GM23338 (cell line): ENCODE measurements at regions not wholly inside any gene's neighbourhood (a gene's known extent, or its start where the extent isn't known, plus 50 kb on each side); places are given as distances from the start of the nearest gene placed in this dataset.

Source experiments
- ATAC-seq: fragments of 200-7000 bp; cut with Tn5 transposase; 3 replicates; pipeline ENCODE4 v1.9.1; 2020
- DNase-seq: peaks from one replicate; pipeline ENCODE4 v3.0.0-alpha.2; 2015; ENCODE audit warnings: low spot score
- H2AFZ ChIP-seq: fragments of 200-600 bp; sonication (generic); 2 replicates; pipeline ENCODE4 v1.8.0; 2016; ENCODE audit warnings: antibody characterized with exemption, mild to moderate bottlenecking, moderate library complexity
- H3F3A ChIP-seq: fragments of 200-600 bp; sonication (generic); replicated peaks from 2 replicates; pipeline ENCODE4 v1.8.0; 2017; ENCODE audit warnings: antibody characterized with exemption, mixed run types, low read depth
- H3K27ac ChIP-seq: fragments of 200-600 bp; sonication (generic); 2 replicates; pipeline ENCODE4 v1.6.1; 2016; ENCODE audit warnings: low read depth
- H3K27me3 ChIP-seq: fragments of 200-600 bp; sonication (generic); 2 replicates; pipeline ENCODE4 v1.8.0; 2016; ENCODE audit warnings: mild to moderate bottlenecking, mixed run types, moderate library complexity; ENCODE audit not compliant: insufficient read depth
- H3K36me3 ChIP-seq: fragments of 200-600 bp; sonication (generic); 2 replicates; pipeline ENCODE4 v1.8.0; 2016; ENCODE audit warnings: mild to moderate bottlenecking; ENCODE audit not compliant: insufficient read depth
- H3K4me1 ChIP-seq: fragments of 200-600 bp; sonication (generic); 2 replicates; pipeline ENCODE4 v1.8.0; 2016; ENCODE audit warnings: mild to moderate bottlenecking, moderate library complexity; ENCODE audit not compliant: insufficient read depth
- H3K4me2 ChIP-seq: fragments of 200-600 bp; sonication (generic); 2 replicates; pipeline ENCODE4 v1.7.1; 2017; ENCODE audit warnings: mixed run types
- H3K4me3 ChIP-seq: fragments of 200-600 bp; sonication (generic); 2 replicates; pipeline ENCODE4 v1.6.1; 2016; ENCODE audit warnings: mixed run types
- H3K79me2 ChIP-seq: fragments of 200-600 bp; sonication (generic); replicated peaks from 2 replicates; pipeline ENCODE4 v1.8.0; 2017; ENCODE audit warnings: mild to moderate bottlenecking; ENCODE audit not compliant: insufficient read depth
- H3K9me2 ChIP-seq: fragments of 200-600 bp; sonication (generic); 2 replicates; pipeline ENCODE4 v1.8.0; 2017; ENCODE audit not compliant: insufficient read depth
- H4K20me1 ChIP-seq: fragments of 200-600 bp; sonication (generic); replicated peaks from 2 replicates; pipeline ENCODE4 v1.8.0; 2017; ENCODE audit warnings: mild to moderate bottlenecking; ENCODE audit not compliant: insufficient read depth
- H3K27ac Mint-ChIP-seq: 2 replicates; pipeline ENCODE4 v1.8.0; 2020; ENCODE audit warnings: inconsistent platforms, mild to moderate bottlenecking, moderate library complexity, mixed read lengths
- H3K27me3 Mint-ChIP-seq: 3 replicates; pipeline ENCODE4 v1.8.0; 2022; ENCODE audit warnings: low read depth, mild to moderate bottlenecking, moderate library complexity, mixed read lengths, inconsistent platforms; ENCODE audit not compliant: insufficient read depth, poor library complexity
- H3K36me3 Mint-ChIP-seq: 3 replicates; pipeline ENCODE4 v1.8.0; 2021; ENCODE audit warnings: low read depth, mild to moderate bottlenecking, inconsistent platforms, moderate library complexity, mixed read lengths
- H3K4me1 Mint-ChIP-seq: 3 replicates; pipeline ENCODE4 v1.8.0; 2020; ENCODE audit warnings: mild to moderate bottlenecking, inconsistent platforms, mixed read lengths
- H3K4me3 Mint-ChIP-seq: 3 replicates; pipeline ENCODE4 v1.8.0; 2021; ENCODE audit warnings: moderate library complexity, mild to moderate bottlenecking, inconsistent platforms, mixed read lengths
- H3K9me3 Mint-ChIP-seq: 3 replicates; pipeline ENCODE4 v1.8.0; 2020; ENCODE audit warnings: moderate library complexity, mild to moderate bottlenecking, inconsistent platforms, mixed read lengths
- CTCF ChIP-seq, 2 experiments: fragments of 200-600 bp in 1 of 2; sonication (generic) in 1 of 2; conservative IDR thresholded peaks; 2 replicates each; pipeline versions ENCODE4 v1.5.1 to v1.6.1; 2016 to 2017; ENCODE audit warnings: antibody characterized with exemption in 2 of 2, low read depth in 2 of 2, mild to moderate bottlenecking in 2 of 2, moderate library complexity in 1 of 2
- EZH2 ChIP-seq: fragments of 200-600 bp; sonication (generic); IDR thresholded peaks from one replicate; pipeline ENCODE4 v1.8.0; 2017; ENCODE audit warnings: antibody characterized with exemption, mild to moderate bottlenecking, low read depth; ENCODE audit not compliant: unreplicated experiment
- EZH2phosphoT487 ChIP-seq: fragments of 200-600 bp; sonication (generic); IDR thresholded peaks from one replicate; pipeline ENCODE4 v1.8.1; 2018; ENCODE audit warnings: antibody characterized with exemption; ENCODE audit not compliant: unreplicated experiment
- JUNB ChIP-seq: IDR thresholded peaks from one replicate; pipeline ENCODE4 v1.6.1; 2016; ENCODE audit warnings: antibody characterized with exemption; ENCODE audit not compliant: unreplicated experiment
- STAT1 ChIP-seq: IDR thresholded peaks from one replicate; pipeline ENCODE4 v1.6.1; 2016; ENCODE audit warnings: antibody characterized with exemption; ENCODE audit not compliant: unreplicated experiment
- ZNF331 ChIP-seq: fragments of 250-450 bp; sonication (Bioruptor Pico); IDR thresholded peaks from 2 replicates; pipeline ENCODE4 v1.5.0; 2020; ENCODE audit warnings: low read depth, mild to moderate bottlenecking, moderate library complexity
- TF ChIP-seq, protein P1 (sequence below): IDR thresholded peaks from 2 replicates; pipeline ENCODE4 v1.6.1; 2016; ENCODE audit warnings: antibody characterized with exemption
- TF ChIP-seq, protein P2 (sequence below): fragments of 250-450 bp; sonication (Bioruptor Pico); IDR thresholded peaks from 2 replicates; pipeline ENCODE4 v1.5.0; 2020; ENCODE audit warnings: mild to moderate bottlenecking, moderate library complexity

- H3K4me1 Mint-ChIP-seq = no peaks in the 10 kb centered on the region
- H3K36me3 ChIP-seq = no peaks in the 10 kb centered on the region
- H3K4me3 Mint-ChIP-seq = no peak overlapping the region
- no peak overlapping the region for H3K4me2 ChIP-seq
- H3K27me3 ChIP-seq = no peaks in the 10 kb centered on the region
- H3K27ac ChIP-seq = no peak overlapping the region
- DNase-seq (no peak), ATAC-seq (no peak)
- peaks cover 14% of the 10 kb centered on the region; the same call in 2 of the 3 replicates for H3K9me3 Mint-ChIP-seq
- no peak overlapping the region for H2AFZ ChIP-seq
- H4K20me1 ChIP-seq = no peaks in the 10 kb centered on the region
- TF ChIP-seq EZH2phosphoT487 = no peak
- no peak for TF ChIP-seq CTCF (conservative IDR thresholded peaks at IDR 0.05; ENCODE audit: low read depth in 2 of 2)
- TF ChIP-seq, protein P1, sequence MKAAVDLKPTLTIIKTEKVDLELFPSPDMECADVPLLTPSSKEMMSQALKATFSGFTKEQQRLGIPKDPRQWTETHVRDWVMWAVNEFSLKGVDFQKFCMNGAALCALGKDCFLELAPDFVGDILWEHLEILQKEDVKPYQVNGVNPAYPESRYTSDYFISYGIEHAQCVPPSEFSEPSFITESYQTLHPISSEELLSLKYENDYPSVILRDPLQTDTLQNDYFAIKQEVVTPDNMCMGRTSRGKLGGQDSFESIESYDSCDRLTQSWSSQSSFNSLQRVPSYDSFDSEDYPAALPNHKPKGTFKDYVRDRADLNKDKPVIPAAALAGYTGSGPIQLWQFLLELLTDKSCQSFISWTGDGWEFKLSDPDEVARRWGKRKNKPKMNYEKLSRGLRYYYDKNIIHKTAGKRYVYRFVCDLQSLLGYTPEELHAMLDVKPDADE = no peak
- TF ChIP-seq, protein P2, sequence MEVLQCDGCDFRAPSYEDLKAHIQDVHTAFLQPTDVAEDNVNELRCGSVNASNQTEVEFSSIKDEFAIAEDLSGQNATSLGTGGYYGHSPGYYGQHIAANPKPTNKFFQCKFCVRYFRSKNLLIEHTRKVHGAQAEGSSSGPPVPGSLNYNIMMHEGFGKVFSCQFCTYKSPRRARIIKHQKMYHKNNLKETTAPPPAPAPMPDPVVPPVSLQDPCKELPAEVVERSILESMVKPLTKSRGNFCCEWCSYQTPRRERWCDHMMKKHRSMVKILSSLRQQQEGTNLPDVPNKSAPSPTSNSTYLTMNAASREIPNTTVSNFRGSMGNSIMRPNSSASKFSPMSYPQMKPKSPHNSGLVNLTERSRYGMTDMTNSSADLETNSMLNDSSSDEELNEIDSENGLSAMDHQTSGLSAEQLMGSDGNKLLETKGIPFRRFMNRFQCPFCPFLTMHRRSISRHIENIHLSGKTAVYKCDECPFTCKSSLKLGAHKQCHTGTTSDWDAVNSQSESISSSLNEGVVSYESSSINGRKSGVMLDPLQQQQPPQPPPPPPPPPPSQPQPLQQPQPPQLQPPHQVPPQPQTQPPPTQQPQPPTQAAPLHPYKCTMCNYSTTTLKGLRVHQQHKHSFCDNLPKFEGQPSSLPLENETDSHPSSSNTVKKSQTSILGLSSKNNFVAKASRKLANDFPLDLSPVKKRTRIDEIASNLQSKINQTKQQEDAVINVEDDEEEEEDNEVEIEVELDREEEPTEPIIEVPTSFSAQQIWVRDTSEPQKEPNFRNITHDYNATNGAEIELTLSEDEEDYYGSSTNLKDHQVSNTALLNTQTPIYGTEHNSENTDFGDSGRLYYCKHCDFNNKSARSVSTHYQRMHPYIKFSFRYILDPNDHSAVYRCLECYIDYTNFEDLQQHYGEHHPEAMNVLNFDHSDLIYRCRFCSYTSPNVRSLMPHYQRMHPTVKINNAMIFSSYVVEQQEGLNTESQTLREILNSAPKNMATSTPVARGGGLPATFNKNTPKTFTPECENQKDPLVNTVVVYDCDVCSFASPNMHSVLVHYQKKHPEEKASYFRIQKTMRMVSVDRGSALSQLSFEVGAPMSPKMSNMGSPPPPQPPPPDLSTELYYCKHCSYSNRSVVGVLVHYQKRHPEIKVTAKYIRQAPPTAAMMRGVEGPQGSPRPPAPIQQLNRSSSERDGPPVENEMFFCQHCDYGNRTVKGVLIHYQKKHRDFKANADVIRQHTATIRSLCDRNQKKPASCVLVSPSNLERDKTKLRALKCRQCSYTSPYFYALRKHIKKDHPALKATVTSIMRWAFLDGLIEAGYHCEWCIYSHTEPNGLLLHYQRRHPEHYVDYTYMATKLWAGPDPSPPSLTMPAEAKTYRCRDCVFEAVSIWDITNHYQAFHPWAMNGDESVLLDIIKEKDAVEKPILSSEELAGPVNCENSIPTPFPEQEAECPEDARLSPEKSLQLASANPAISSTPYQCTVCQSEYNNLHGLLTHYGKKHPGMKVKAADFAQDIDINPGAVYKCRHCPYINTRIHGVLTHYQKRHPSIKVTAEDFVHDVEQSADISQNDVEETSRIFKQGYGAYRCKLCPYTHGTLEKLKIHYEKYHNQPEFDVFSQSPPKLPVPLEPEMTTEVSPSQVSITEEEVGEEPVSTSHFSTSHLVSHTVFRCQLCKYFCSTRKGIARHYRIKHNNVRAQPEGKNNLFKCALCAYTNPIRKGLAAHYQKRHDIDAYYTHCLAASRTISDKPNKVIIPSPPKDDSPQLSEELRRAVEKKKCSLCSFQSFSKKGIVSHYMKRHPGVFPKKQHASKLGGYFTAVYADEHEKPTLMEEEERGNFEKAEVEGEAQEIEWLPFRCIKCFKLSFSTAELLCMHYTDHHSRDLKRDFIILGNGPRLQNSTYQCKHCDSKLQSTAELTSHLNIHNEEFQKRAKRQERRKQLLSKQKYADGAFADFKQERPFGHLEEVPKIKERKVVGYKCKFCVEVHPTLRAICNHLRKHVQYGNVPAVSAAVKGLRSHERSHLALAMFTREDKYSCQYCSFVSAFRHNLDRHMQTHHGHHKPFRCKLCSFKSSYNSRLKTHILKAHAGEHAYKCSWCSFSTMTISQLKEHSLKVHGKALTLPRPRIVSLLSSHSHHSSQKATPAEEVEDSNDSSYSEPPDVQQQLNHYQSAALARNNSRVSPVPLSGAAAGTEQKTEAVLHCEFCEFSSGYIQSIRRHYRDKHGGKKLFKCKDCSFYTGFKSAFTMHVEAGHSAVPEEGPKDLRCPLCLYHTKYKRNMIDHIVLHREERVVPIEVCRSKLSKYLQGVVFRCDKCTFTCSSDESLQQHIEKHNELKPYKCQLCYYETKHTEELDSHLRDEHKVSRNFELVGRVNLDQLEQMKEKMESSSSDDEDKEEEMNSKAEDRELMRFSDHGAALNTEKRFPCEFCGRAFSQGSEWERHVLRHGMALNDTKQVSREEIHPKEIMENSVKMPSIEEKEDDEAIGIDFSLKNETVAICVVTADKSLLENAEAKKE (CRISPR knock-in tag) = no peak
- no peak for TF ChIP-seq EZH2
- TF ChIP-seq ZNF331 = no peak
- no peak for TF ChIP-seq JUNB
- no peak for TF ChIP-seq STAT1
- H3F3A ChIP-seq = no peaks in the 10 kb centered on the region
- no peak overlapping the region for H3K27ac Mint-ChIP-seq
- no peak overlapping the region for H3K4me3 ChIP-seq
- H3K36me3 Mint-ChIP-seq = no peaks in the 10 kb centered on the region; the same call in 2 of the 3 replicates
- H3K79me2 ChIP-seq = no peaks in the 10 kb centered on the region
- peaks cover 7% of the 10 kb centered on the region; the same call in 1 of the 2 replicates for H3K9me2 ChIP-seq
- H3K27me3 Mint-ChIP-seq = no peaks in the 10 kb centered on the region
- no peaks in the 10 kb centered on the region for H3K4me1 ChIP-seq
These were observed 875.6 kb downstream of the QKI start for GRCh38 chr6:164290101-164290500.
